T-helper 1 cell treated with Interleukin-12 subunit alpha and Interleukin-12 subunit beta and Interleukin-4 antibody, amounts not matched to agents 30 ng/mL and 1 ng/mL, for 36 hours (primary cell): ENCODE measurements at regions not wholly inside any gene's neighbourhood (a gene's known extent, or its start where the extent isn't known, plus 50 kb on each side); places are given as distances from the start of the nearest gene placed in this dataset.
"Not testable (repeated sequence)": the region's sequence is repeated elsewhere in the genome, so short reads cannot be mapped to it uniquely, and the experiment has no call there.

Source experiments
- intact Hi-C: fragments of 100-400 bp; cut with micrococcal nuclease; formaldehyde crosslinking; loops from one replicate; pipeline ENCODE4 v1.15.1; 2024

DNA sequence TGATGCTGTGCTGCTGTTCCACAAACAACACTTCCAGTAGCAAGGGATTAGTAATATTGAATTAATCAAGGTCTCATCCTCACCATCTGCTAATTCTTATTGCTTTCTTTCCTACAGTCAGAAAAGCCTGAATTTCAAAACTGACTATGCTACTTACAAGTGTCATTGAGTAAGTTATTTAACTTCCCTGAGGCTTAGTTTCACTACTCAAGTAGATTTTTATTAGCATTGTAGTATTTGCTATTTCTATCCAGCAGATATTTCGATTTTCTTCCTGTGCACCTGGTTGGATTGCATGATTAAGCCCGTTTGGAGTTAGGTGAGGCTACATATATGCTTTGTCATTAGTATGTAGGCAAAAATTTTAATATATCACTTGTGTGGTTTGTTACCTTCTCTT is 591.5 kb downstream of the TRHDE start:
- intact Hi-C loops: no loop called here

DNA sequence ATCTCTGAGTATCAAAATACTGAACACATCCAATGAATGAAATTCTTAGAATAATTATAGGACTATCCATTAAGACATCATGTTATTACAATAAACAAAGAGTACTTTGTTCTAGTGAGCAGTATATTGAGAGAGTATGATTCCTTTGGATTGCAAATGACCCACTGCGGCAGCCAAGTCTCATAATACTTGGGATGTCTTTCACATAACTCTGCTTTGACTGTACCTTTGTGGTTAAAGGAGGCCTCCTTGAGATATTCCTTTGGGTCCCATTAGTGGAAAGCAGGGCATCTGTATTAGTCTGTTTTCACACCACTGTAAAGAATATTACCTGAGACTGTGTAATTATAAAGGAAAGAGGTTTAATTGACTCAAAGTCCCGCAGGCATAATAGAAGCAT is 593.8 kb downstream of the TRHDE start:
- intact Hi-C loops: no loop called here

DNA sequence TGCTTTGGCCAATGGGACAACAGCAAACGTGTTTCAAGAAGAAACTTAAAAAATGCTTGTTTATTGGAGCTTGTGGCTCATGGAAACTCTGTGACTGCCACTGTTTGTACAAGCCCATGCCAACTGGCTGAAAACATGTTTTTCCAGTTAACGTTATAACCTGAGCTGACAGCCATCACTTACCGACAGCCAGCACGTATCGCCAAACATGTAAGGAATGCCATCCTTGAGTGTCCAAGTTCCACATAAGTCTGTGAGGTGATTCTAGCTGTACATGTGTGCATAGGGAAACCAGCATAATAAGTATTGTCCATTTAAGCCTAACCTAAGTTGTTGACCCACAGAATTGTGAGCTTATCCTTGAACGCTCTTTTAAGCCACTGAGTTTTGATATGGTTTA is 596.9 kb downstream of the TRHDE start:
- intact Hi-C loops: no loop called here

DNA sequence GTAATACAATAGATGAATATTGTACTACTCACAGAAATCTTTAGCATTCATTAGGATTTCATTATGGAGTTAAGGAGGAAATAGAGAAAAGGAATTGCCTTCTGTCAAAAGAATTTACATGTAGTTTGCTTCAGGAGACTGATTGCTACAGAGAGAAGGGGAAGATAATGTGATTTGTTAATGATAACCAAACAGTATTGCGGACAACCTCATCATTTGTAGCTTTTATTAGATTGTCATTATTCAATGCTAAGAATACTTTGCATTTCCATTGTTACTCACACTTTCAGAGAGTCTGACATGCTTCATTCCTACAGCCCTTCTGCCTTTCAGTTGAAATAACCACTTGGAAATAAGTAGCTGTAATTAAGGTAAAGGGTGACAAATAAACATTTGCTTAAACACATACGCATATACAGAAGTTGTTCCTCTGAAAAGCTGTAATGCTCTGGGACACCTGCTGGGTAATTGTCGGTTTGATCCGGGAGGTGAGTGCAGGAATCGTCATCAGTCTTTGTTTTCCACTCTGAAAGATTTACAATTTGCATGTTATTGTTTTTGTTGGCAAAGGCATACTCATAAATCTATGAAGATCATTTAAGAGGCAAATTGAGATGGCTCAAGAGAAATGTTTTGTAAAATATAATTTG is 600.2 kb downstream of the TRHDE start:
- intact Hi-C loops: no loop called here

DNA sequence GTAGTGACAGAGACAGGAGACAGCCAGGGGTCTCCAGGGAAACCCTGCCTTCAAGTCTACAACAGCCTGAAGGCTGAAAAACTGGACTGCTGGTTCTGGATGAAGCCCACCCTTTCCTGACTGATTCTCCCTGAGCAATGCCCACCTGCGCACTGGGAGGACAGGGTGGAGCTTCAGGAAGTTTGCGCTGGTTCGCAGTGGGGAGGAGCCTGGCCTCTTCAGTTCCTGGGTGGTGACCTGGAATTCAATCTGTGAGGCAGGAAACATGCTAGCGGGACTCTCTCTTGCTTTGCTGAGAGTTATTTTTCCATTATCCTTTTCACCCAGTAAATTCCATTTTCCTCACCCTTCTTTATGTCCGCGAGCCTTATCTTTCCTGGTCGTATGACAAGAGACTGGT is 600.8 kb downstream of the TRHDE start:
- intact Hi-C loops: no loop called here

DNA sequence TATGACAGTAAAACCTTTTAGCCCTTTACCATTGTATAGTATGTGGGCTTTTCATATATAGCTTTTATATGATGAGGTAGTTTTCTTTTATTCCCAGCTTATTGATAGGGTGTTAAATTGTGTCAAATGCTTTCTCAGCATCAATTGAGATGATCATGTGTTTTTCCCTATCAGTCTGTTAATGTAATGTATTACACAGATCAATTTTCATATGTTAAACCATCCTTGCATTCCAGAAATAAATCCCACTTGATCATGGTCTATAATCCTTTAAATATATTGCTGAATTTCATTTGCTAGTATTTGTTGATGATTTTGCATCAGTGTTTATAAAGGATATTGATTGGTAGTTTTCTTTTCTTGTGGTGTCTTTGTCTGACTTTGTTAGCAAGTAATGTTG is 603.9 kb downstream of the TRHDE start:
- intact Hi-C loops: no loop called here

DNA sequence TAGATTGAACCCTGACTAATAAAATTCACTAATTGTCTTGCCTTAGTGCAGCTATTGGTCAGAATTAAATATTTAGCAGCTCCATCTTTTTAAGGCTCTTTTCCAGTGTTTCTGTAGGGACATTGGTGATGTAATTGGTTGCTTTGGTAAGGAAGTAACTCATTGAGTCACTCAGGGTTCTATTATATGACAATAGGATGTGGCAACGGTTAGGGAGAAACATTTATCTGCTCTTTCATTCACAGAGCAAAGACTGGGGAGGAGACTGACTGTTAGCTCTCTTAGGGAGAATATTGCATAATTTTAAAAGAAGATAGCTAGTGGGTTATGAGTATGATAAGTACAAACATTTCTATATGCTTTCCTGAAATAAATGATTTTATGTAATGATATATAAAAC is 616.5 kb downstream of the TRHDE start:
- intact Hi-C loops: no loop called here

DNA sequence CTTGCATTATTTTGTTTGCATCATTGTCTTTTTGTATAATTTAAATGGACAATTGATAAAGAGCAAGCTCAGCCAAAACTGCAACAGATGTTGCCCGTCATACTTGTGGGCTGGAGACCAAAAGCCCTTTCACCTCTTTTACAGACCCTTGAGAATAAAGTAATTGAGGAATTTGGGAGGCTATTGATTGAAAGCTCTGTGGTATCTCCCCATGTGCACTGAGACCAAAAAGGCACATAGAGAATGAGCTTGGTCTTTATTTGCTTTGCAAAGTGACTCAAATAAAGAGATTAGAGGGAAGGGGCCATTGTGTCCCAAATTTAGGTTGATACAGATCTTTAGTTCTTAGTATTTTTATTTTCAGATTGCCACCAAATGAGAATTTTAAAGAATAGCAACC is 617.6 kb downstream of the TRHDE start:
- intact Hi-C loops: no loop called here

DNA sequence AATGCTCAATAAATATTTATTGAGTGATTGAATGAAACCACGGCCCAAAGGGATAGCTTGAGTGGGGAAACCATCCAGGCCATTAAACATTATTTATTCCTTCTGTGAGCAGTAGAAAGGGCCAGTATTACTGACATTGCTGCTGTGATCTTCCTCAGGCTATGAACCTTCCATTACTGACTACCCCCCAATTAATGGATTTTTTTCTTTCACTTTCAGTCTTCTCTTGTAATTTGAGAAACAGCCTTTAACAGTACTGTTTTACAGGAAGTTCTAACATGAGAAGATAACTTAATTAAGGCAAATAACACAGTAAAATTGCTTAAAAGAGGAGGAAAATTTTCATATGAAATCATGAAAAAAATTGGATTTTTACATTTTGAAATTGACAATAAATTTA is 629.5 kb downstream of the TRHDE start:
- intact Hi-C loops: no loop called here

DNA sequence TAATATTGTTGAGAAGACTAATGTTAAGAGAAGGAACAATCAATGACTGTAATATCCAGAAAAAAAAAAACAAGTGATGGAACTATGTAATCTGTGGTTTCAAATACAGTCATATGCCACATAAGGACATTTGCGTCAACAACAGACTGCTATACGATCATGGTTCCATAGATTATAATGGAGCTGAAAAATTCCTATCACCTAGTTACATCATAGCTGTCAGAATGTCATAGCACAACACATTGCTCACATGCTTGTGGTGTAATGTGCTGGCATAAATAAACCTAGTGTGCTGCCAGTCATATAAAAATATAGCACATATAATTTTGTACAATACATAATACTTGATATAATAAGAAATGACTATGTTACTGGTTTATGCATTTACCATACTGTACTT is 653.5 kb downstream of the TRHDE start:
- intact Hi-C loops: no loop called here

DNA sequence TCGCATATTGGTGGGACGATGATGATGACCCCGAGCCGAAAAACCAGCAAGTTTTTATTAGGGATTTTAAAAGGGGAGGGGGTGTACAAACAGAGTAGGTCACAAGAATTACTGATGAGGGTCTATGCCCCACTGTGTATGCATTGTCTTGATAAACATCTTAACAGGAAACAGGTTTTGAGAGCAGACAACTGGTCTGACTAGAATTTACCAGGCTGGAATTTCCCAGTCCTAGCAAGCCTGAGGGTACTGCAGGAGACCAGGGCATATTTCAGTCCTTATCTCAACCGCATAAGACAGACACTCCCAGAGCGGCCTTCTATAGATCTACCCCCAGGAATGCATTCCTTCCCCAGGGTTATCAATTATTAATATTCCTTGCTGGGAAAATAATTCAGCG is 659.7 kb downstream of the TRHDE start:
- intact Hi-C loops: not testable (repeated sequence)

DNA sequence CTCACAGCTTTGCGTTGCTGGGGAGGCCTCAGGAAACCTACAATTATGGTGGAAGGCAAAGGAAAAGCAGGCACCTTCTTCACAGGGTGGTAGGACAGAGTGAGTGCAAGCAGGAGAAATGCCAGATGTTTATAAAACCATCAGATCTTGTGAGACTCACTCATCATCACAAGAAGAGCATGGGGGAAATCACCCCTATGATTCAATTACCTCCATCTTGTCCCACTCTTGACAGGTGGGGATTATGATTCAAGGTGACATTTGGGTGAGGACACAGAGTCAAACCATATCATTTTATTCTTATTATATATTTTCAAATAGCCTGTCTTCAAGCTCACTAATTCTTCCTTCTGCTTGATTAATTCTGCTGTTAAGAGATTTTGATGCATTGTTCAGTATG is 665.3 kb downstream of the TRHDE start:
- intact Hi-C loops: no loop called here

DNA sequence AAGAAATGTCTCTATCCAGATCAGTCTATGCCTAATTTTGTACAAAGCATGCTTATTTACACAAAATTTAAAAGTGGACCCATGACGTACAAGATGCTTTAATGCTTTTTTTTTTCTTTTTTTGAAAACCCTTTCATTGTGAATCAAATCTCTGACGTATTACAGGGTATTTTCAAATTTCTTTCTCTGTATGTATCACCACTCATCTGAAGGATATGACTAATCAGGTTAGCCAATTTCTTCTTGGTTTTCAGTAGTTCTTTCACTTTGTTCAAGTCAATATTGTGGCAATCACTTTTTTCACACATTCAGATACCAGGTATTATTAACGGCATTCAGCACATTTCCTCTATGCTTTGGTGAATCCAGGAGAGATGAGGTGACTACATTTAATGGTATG is 685.3 kb downstream of the TRHDE start:
- intact Hi-C loops: no loop called here

DNA sequence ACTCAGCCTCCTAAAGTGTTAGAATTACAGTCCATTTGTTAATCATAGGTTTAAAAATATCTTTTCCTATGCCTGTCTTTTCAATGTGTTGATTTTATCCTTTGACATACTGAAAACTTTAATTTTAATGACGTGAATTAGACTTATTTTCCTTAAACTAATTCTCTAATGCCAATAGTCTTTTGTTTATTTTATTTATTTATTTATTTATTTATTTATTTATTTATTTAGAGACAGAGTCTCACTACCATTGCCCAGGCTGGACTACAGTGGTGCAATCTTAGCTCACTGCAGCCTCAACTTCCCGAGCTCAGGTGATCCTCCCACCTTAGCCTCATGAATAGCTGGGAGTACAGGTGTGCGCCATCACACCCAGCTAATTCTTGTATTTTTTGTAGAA is 694.5 kb downstream of the TRHDE start:
- intact Hi-C loops: no loop called here

DNA sequence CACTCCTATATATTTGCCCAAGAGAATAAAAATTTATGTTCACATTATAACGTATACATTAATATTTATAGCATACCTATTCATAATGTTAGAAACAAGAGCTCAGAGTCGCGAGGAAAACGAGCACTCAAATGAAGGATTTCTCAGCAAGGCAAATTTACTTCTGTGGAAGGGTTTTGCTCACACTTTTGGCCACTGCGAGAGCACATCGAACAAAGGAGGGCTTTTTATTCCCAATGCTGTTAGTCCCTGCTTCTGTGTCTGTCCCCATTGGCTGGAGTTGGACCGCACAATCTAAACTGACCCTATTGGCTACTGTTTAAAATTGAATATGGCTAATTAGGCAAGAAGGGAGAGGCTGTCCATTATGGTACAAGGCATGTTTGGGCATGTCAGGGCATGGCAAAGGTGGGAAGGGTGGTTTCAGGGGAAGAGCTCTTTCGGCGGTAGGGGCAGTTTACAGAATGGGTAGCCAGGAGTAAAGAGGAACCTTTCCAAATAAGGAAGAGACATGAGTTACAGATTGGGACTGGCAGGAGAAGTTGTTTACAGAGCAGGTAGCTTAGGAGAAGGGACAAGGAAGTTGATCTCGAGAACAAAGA is 702.9 kb downstream of the TRHDE start:
- intact Hi-C loops: no loop called here

DNA sequence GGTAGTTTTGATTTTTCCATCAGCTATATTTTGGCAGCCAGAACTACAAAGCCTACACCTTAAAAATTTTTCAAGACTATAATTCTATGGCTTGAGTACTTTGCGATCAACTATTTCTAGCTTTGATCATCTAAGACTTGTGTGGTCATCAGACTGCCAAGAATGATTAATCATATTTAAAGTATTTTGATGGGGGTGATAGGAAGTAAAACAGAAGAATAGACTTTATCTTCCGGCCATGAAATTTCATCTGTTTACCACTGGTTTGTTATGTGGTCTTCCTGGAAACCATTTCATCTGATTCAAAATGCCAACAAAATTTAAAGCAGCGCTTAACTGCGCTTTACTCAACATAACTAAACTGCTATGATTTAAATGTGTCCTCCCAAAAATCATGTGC is 706.8 kb downstream of the TRHDE start:
- intact Hi-C loops: no loop called here

DNA sequence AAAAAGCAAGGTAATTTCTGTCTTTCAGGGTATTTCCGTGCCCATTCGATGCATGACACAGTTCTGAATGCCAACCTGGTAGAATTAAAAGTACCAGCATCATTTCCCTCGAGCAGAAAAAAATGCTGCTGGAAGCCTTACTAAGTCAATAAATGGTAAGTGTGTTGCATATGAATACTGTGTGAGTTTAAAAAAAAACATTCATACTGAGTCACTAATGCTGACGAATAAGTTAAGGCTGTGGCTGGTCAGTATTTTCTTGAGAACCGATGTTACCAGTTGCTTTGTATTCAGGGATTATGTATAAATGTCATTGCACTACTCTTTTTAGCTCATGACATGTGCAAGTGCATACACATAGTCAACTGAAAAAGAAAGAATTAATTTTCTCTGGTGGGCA is 710.2 kb downstream of the TRHDE start:
- intact Hi-C loops: no loop called here

DNA sequence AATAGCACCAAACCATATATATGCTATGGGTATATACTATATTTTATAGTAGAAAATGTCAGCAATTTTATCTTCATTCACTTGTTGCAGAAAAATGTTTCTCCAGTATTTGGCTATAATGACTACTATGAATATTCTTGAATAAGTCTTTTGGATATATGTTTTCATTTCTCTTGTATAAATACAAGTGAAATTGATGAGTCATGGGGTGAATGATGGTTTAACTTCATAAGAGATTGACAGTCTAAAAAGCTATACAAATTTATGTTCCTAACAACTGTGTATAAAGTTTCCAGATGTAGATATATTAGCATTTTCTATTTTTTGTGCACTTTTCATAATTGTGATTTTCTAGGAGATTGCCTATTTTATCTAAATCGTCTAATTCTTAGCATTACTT is 714.8 kb downstream of the TRHDE start:
- intact Hi-C loops: no loop called here

DNA sequence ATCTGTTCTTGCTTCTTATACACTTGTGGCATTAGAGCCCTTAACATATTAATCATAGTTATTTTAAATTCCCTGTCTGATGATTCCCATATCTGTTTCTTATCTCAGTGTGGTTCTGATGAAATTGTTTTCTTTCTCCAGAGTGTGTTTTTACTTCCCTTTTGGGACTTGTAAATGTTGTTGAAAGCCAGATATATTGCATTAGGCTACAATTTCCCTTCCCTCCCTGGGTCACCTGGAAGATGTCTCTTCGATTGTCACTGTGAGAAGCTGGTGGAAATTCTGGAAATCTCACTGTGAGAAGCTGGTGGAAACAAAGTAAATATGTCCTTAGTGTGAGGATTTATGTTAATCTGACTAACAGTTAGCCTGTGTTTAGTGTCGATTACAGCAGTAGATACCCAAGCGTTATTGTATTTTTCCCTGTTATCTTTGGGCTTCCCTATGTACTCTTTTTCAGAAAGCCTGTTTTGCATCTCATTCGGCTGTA is 717.3 kb downstream of the TRHDE start:
- intact Hi-C loops: no loop called here

DNA sequence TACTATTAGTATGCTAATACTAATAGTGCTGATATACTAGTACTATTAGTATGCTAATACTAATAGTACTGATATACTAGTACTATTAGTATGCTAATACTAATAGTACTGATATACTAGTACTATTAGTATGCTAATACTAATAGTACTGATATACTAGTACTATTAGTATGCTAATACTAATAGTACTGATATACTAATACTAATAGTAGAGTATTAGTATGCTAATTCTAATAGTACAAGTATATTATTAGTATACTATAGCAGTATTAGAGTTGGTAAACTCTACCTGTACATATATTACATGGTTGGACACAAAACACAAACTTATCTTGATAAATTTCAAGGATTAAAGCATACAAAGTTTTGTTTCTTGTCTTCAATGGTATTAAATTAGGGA is 722.9 kb downstream of the TRHDE start:
- intact Hi-C loops: not testable (repeated sequence)

DNA sequence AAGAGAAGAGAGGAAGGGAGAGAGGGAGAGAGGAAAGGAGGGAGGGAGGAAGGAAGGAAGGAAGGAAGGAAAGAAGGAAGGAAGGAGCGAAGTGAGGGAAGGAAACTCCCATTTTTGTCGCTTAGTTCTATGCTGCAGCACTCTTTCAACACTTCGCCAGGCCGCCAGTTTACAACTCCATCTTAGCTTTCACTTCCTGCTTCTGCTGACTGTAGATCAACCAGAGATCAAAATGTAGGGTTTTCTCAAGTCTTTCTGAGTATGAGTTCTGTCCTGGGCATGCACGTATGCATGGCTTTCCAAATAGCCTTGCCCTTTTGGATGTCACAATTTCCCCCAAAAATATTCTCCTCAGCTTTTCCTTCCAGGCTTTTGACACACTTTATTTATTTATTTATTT is 723.4 kb downstream of the TRHDE start:
- intact Hi-C loops: no loop called here

DNA sequence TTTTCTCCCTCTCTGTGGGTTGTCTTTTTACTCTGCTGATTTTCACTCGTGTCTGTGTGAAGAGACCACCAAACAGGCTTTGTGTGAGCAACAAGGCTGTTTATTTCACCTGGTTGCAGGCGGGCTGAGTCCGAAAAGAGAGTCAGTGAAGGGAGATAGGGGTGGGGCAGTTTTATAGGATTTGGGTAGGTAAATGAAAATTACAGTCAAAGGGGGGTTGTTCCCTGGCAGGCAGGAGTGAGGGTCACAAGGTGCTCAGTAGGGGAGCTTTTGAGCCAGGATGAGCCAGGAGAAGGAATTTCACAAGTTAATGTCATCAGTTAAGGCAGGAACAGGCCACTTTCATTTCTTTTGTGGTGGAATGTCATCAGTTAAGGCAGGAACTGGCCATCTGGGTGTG is 729.6 kb downstream of the TRHDE start:
- intact Hi-C loops: not testable (repeated sequence)

DNA sequence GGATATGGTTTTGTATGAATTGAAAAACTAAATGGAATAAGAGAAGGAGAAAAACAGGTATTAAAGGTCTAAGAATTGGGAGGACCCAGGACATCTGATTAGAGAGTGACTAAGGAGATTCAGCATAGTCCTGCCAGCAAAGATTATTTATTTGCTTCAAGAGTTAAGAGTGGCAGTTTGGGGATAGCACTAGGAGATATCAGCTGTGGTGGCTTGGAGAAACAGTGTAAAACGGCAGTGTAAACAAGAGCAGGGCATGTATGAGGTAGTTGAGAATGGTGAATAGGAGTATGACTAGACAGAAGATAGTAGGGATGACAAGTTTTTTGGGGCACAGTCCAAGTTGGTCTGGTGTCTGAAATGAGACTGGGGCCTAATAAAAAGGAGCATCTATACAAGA is 730.3 kb downstream of the TRHDE start:
- intact Hi-C loops: not testable (repeated sequence)
